BLaER1 (cell line): ENCODE measurements at regions not wholly inside any gene's neighbourhood (a gene's known extent, or its start where the extent isn't known, plus 50 kb on each side); places are given as distances from the start of the nearest gene placed in this dataset.

Experiments
- H3K27ac ChIP-seq: shearing (Covaris generic); formaldehyde crosslinking; 2 replicates; pipeline ENCODE4 v1.8.1; 2022
- H3K27me3 ChIP-seq: shearing (Covaris generic); formaldehyde crosslinking; 2 replicates; pipeline ENCODE4 v1.8.1; 2022
- H3K36me3 ChIP-seq: shearing (Covaris generic); formaldehyde crosslinking; 2 replicates; pipeline ENCODE4 v1.8.1; 2022
- H3K4me1 ChIP-seq: shearing (Covaris generic); formaldehyde crosslinking; 2 replicates; pipeline ENCODE4 v1.8.1; 2022
- H3K4me2 ChIP-seq: shearing (Covaris generic); formaldehyde crosslinking; 2 replicates; pipeline ENCODE4 v1.8.1; 2022
- H3K4me3 ChIP-seq: shearing (Covaris generic); formaldehyde crosslinking; 2 replicates; pipeline ENCODE4 v1.8.1; 2022
- H3K9ac ChIP-seq: shearing (Covaris generic); formaldehyde crosslinking; 2 replicates; pipeline ENCODE4 v1.8.1; 2022
- H3K9me3 ChIP-seq: shearing (Covaris generic); formaldehyde crosslinking; 2 replicates; pipeline ENCODE4 v1.8.1; 2022
- H4K20me1 ChIP-seq: shearing (Covaris generic); formaldehyde crosslinking; 2 replicates; pipeline ENCODE4 v1.8.1; 2022
- Cebpa-rat ChIP-seq: shearing (Covaris generic); IDR thresholded peaks from 2 replicates; pipeline ENCODE4 v1.8.1; 2022

GRCh38 chr12:85720308-85721033 lies 115.7 kb downstream of the RASSF9 start:
- no peaks in the 10 kb centered on the region for H3K4me1 ChIP-seq
- H3K4me3 ChIP-seq: no peak overlapping the region
- H3K4me2 ChIP-seq: no peak overlapping the region
- H3K9ac ChIP-seq: no peak overlapping the region
- no peaks in the 10 kb centered on the region for H4K20me1 ChIP-seq
- no peaks in the 10 kb centered on the region for H3K9me3 ChIP-seq
- H3K36me3 ChIP-seq: no peaks in the 10 kb centered on the region
- H3K27me3 ChIP-seq: no peaks in the 10 kb centered on the region
- no peak overlapping the region for H3K27ac ChIP-seq
- TF ChIP-seq Cebpa-rat: no peak

- Histone ChIP-seq H3K36me3 (no peaks in the 10 kb centered on the region), H3K9me3 (no peaks in the 10 kb centered on the region), H3K4me2 (no peak overlapping the region), H3K27me3 (no peaks in the 10 kb centered on the region), H3K27ac (no peak overlapping the region), H3K9ac (no peak overlapping the region), H3K4me3 (no peak overlapping the region), H4K20me1 (no peaks in the 10 kb centered on the region), H3K4me1 (no peaks in the 10 kb centered on the region)
- no peak for TF ChIP-seq Cebpa-rat
Observed at GRCh38 chr12:85725991-85726390, 110.2 kb downstream of the RASSF9 start.

- no peak for TF ChIP-seq Cebpa-rat
- H3K27ac ChIP-seq: no peak overlapping the region
Observed at GRCh38 chr12:85733221-85733840, 102.9 kb downstream of the RASSF9 start.

GRCh38 chr12:85733984-85734383 lies 102.2 kb downstream of the RASSF9 start:
- no peak for TF ChIP-seq Cebpa-rat
- no peak overlapping the region for H3K27ac ChIP-seq

More at GRCh38 chr12:85733221-85733840, 102.9 kb downstream of the RASSF9 start:
- Histone ChIP-seq H3K9me3 (no peaks in the 10 kb centered on the region), H3K27me3 (no peaks in the 10 kb centered on the region), H3K4me3 (no peak overlapping the region), H3K36me3 (no peaks in the 10 kb centered on the region), H3K9ac (no peak overlapping the region), H3K4me1 (no peaks in the 10 kb centered on the region), H3K4me2 (no peak overlapping the region), H4K20me1 (no peaks in the 10 kb centered on the region)

GRCh38 chr12:85740186-85740585 lies 96.0 kb downstream of the RASSF9 start:
- H3K27me3 ChIP-seq: no peaks in the 10 kb centered on the region
- no peaks in the 10 kb centered on the region for H3K4me1 ChIP-seq
- no peak overlapping the region for H3K9ac ChIP-seq
- no peaks in the 10 kb centered on the region for H3K36me3 ChIP-seq
- no peak overlapping the region for H3K4me2 ChIP-seq
- H4K20me1 ChIP-seq: no peaks in the 10 kb centered on the region
- H3K27ac ChIP-seq: no peak overlapping the region
- no peak overlapping the region for H3K4me3 ChIP-seq
- TF ChIP-seq Cebpa-rat: no peak
- no peaks in the 10 kb centered on the region for H3K9me3 ChIP-seq

More at GRCh38 chr12:85733984-85734383, 102.2 kb downstream of the RASSF9 start:
- Histone ChIP-seq H3K4me3 (no peak overlapping the region), H3K9me3 (no peaks in the 10 kb centered on the region), H4K20me1 (no peaks in the 10 kb centered on the region), H3K27me3 (no peaks in the 10 kb centered on the region), H3K36me3 (no peaks in the 10 kb centered on the region), H3K4me2 (no peak overlapping the region), H3K4me1 (no peaks in the 10 kb centered on the region), H3K9ac (no peak overlapping the region)

GRCh38 chr12:85741046-85741445 lies 95.2 kb downstream of the RASSF9 start:
- Histone ChIP-seq H3K4me3 (no peak overlapping the region), H4K20me1 (no peaks in the 10 kb centered on the region), H3K36me3 (no peaks in the 10 kb centered on the region), H3K9ac (no peak overlapping the region), H3K27me3 (no peaks in the 10 kb centered on the region), H3K4me2 (no peak overlapping the region), H3K4me1 (no peaks in the 10 kb centered on the region), H3K27ac (no peak overlapping the region), H3K9me3 (no peaks in the 10 kb centered on the region)
- no peak for TF ChIP-seq Cebpa-rat

GRCh38 chr12:85747941-85748495 lies 88.2 kb downstream of the RASSF9 start:
- TF ChIP-seq Cebpa-rat: no peak
- H4K20me1 ChIP-seq: no peaks in the 10 kb centered on the region
- no peak overlapping the region for H3K4me3 ChIP-seq
- H3K27ac ChIP-seq: no peak overlapping the region
- no peaks in the 10 kb centered on the region for H3K36me3 ChIP-seq
- H3K9ac ChIP-seq: no peak overlapping the region
- peak overlapping the region; percentile 39 for H3K4me2 ChIP-seq
- no peaks in the 10 kb centered on the region for H3K27me3 ChIP-seq
- H3K4me1 ChIP-seq: peaks cover 6% of the 10 kb centered on the region
- no peaks in the 10 kb centered on the region for H3K9me3 ChIP-seq
